NK-92 treated with Interleukin-12 subunit alpha and Interleukin-12 subunit beta, amount 100 ng/mL, for 24 hours (cell line): ENCODE measurements at regions not wholly inside any gene's neighbourhood (a gene's known extent, or its start where the extent isn't known, plus 50 kb on each side); places are given as distances from the start of the nearest gene placed in this dataset.
"Not testable (repeated sequence)": the region's sequence is repeated elsewhere in the genome, so short reads cannot be mapped to it uniquely, and the experiment has no call there.

Experiments used
- DNase-seq: peaks from one replicate; lab custom pipeline; 2025; lab: John Stamatoyannopoulos, UW

GRCh38 chr15:20473465-20473864 lies 68.1 kb downstream of the GOLGA6L6 start:
- DNase-seq = not testable (repeated sequence)

- DNase-seq = not testable (repeated sequence)
These were observed 68.6 kb downstream of the GOLGA6L6 start for GRCh38 chr15:20472983-20473382.

GRCh38 chr15:20470810-20471209 lies 70.8 kb downstream of the GOLGA6L6 start:
- DNase-seq = not testable (repeated sequence)

GRCh38 chr15:20441138-20441537 lies 100.5 kb downstream of the GOLGA6L6 start:
- not testable (repeated sequence) for DNase-seq

GRCh38 chr15:20440390-20440789 lies 101.2 kb downstream of the GOLGA6L6 start:
- not testable (repeated sequence) for DNase-seq

- DNase-seq = not testable (repeated sequence)
These were observed 102.5 kb downstream of the GOLGA6L6 start for GRCh38 chr15:20439111-20439510.

GRCh38 chr15:20438255-20438654 lies 103.3 kb downstream of the GOLGA6L6 start:
- not testable (repeated sequence) for DNase-seq

- not testable (repeated sequence) for DNase-seq
These were observed 108.1 kb downstream of the GOLGA6L6 start for GRCh38 chr15:20433468-20433867.

GRCh38 chr15:20430495-20430894 lies 111.1 kb downstream of the GOLGA6L6 start:
- not testable (repeated sequence) for DNase-seq

GRCh38 chr15:20420710-20421109 lies 120.9 kb downstream of the GOLGA6L6 start:
- DNase-seq = not testable (repeated sequence)

GRCh38 chr15:20416618-20417017 lies 125.0 kb downstream of the GOLGA6L6 start:
- DNase-seq = not testable (repeated sequence)

- DNase-seq = not testable (repeated sequence)
These were observed 131.9 kb downstream of the GOLGA6L6 start for GRCh38 chr15:20409667-20410198.

- no peak for DNase-seq
These were observed 132.4 kb downstream of the GOLGA6L6 start for GRCh38 chr15:20409247-20409646.

GRCh38 chr15:20407553-20407952 lies 134.0 kb downstream of the GOLGA6L6 start:
- DNase-seq = no peak

GRCh38 chr15:20404571-20404970 lies 137.0 kb downstream of the GOLGA6L6 start:
- DNase-seq = not testable (repeated sequence)

GRCh38 chr15:20402586-20402985 lies 139.0 kb downstream of the GOLGA6L6 start:
- DNase-seq = not testable (repeated sequence)

- DNase-seq = not testable (repeated sequence)
These were observed 140.5 kb downstream of the GOLGA6L6 start for GRCh38 chr15:20401058-20401457.

GRCh38 chr15:20398680-20399079 lies 142.9 kb downstream of the GOLGA6L6 start:
- DNase-seq = not testable (repeated sequence)

- DNase-seq = not testable (repeated sequence)
These were observed 153.4 kb downstream of the GOLGA6L6 start for GRCh38 chr15:20388161-20388560.

GRCh38 chr15:20386198-20386597 lies 155.4 kb downstream of the GOLGA6L6 start:
- no peak for DNase-seq

- not testable (repeated sequence) for DNase-seq
These were observed 161.4 kb downstream of the GOLGA6L6 start for GRCh38 chr15:20380199-20380598.

- no peak for DNase-seq
These were observed 164.7 kb downstream of the GOLGA6L6 start for GRCh38 chr15:20376872-20377271.

- not testable (repeated sequence) for DNase-seq
These were observed 169.2 kb downstream of the GOLGA6L6 start for GRCh38 chr15:20372416-20372815.

GRCh38 chr15:20369500-20369899 lies 172.1 kb downstream of the GOLGA6L6 start:
- DNase-seq = no peak
